ENCODE measurements at regions not wholly inside any gene's neighbourhood (a gene's known extent, or its start where the extent isn't known, plus 50 kb on each side); places are given as distances from the start of the nearest gene placed in this dataset.

DNA sequence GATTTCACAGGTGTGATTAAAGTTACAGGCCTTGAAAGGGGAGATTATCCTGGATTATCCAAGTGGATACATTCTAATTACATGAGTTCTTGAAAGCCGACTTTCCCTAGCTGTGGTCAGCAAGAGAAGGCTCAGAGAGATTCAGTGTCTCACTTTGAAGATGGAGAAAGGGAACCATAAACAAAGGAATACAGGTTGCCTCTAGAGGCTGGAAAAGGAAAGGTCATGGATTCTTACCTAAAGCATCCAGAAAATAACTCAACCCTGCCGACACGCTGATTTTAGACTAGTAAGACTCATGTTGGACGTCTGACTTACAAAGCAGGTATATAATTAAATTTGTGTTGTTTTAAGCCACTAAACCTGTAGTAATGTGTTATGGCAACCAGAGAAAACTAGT is 1095.7 kb upstream of the ZEB2 start:
- no peak overlapping the region for H3K27ac ChIP-seq
- DNase-seq: no peak
- no peaks in the 10 kb centered on the region for H3K9me3 ChIP-seq
- no peak for TF ChIP-seq POLR2A (IDR thresholded peaks at IDR 0.05)
- TF ChIP-seq, protein P1, sequence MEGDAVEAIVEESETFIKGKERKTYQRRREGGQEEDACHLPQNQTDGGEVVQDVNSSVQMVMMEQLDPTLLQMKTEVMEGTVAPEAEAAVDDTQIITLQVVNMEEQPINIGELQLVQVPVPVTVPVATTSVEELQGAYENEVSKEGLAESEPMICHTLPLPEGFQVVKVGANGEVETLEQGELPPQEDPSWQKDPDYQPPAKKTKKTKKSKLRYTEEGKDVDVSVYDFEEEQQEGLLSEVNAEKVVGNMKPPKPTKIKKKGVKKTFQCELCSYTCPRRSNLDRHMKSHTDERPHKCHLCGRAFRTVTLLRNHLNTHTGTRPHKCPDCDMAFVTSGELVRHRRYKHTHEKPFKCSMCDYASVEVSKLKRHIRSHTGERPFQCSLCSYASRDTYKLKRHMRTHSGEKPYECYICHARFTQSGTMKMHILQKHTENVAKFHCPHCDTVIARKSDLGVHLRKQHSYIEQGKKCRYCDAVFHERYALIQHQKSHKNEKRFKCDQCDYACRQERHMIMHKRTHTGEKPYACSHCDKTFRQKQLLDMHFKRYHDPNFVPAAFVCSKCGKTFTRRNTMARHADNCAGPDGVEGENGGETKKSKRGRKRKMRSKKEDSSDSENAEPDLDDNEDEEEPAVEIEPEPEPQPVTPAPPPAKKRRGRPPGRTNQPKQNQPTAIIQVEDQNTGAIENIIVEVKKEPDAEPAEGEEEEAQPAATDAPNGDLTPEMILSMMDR (IDR thresholded peaks at IDR 0.05): no peak
- H3K36me3 ChIP-seq (ENCODE audit: low read depth, missing control alignments): no peaks in the 10 kb centered on the region
- intact Hi-C loops (cut with DNase I; ENCODE audit: low total_unique reads): no loop called here
- 49 to 78% methylated on average over 4 of the region's 4 CpGs for WGBS, 2 donors
- H3K27me3 ChIP-seq: no peaks in the 10 kb centered on the region
- H3K4me3 ChIP-seq: no peak overlapping the region
- no peaks in the 10 kb centered on the region for H3K4me1 ChIP-seq

GRCh38 chr2:145609951-145610350 is 1090.0 kb upstream of the ZEB2 start:
- H3K4me3 ChIP-seq: no peak overlapping the region
- intact Hi-C loops (cut with DNase I; ENCODE audit: low total_unique reads): no loop called here
- H3K27ac ChIP-seq: no peak overlapping the region
- H3K9me3 ChIP-seq: no peaks in the 10 kb centered on the region
- TF ChIP-seq, protein P1 (IDR thresholded peaks at IDR 0.05): no peak
- TF ChIP-seq POLR2A (IDR thresholded peaks at IDR 0.05): no peak
- no peaks in the 10 kb centered on the region for H3K27me3 ChIP-seq
- no peak for DNase-seq
- H3K4me1 ChIP-seq: no peaks in the 10 kb centered on the region
- 92 to 95% methylated on average over 3 of the region's 3 CpGs for WGBS, 2 donors
- H3K36me3 ChIP-seq (ENCODE audit: low read depth, missing control alignments): no peaks in the 10 kb centered on the region

GRCh38 chr2:145601361-145601925 is 1081.5 kb upstream of the ZEB2 start:
- Histone ChIP-seq H3K27me3 (no peaks in the 10 kb centered on the region), H3K9me3 (no peaks in the 10 kb centered on the region), H3K27ac (no peak overlapping the region), H3K4me1 (no peaks in the 10 kb centered on the region), H3K4me3 (no peak overlapping the region), H3K36me3 (ENCODE audit: low read depth, missing control alignments) (no peaks in the 10 kb centered on the region)
- intact Hi-C loops (cut with DNase I; ENCODE audit: low total_unique reads): no loop called here
- no peak for DNase-seq
- 82 to 83% methylated on average over 1 of the region's 1 CpG for WGBS, 2 donors
- TF ChIP-seq, protein P1 (IDR thresholded peaks at IDR 0.05): no peak
- TF ChIP-seq POLR2A (IDR thresholded peaks at IDR 0.05): no peak

- TF ChIP-seq POLR2A (IDR thresholded peaks at IDR 0.05): no peak
- TF ChIP-seq, protein P1 (IDR thresholded peaks at IDR 0.05): no peak
- Histone ChIP-seq H3K36me3 (ENCODE audit: low read depth, missing control alignments) (no peaks in the 10 kb centered on the region), H3K9me3 (no peaks in the 10 kb centered on the region), H3K4me1 (no peaks in the 10 kb centered on the region), H3K27ac (no peak overlapping the region), H3K27me3 (no peaks in the 10 kb centered on the region), H3K4me3 (no peak overlapping the region)
- intact Hi-C loops (cut with DNase I; ENCODE audit: low total_unique reads): no loop called here
- WGBS, 2 donors: 94 to 95% methylated on average over 1 of the region's 1 CpG
- DNase-seq: no peak
Measured at GRCh38 chr2:145600811-145601210, 1080.9 kb upstream of the ZEB2 start.

- H3K4me1 ChIP-seq: no peaks in the 10 kb centered on the region
- no peak for DNase-seq
- no peak overlapping the region for H3K27ac ChIP-seq
- no peaks in the 10 kb centered on the region for H3K9me3 ChIP-seq
- H3K27me3 ChIP-seq: no peaks in the 10 kb centered on the region
- H3K36me3 ChIP-seq (ENCODE audit: low read depth, missing control alignments): no peaks in the 10 kb centered on the region
- TF ChIP-seq, protein P1 (IDR thresholded peaks at IDR 0.05): no peak
- TF ChIP-seq POLR2A (IDR thresholded peaks at IDR 0.05): no peak
- intact Hi-C loops (cut with DNase I; ENCODE audit: low total_unique reads): no loop called here
- H3K4me3 ChIP-seq: no peak overlapping the region
Measured at GRCh38 chr2:145599756-145600155, 1079.8 kb upstream of the ZEB2 start.

All from testis (tissue), 2 donors.